Aorta (tissue), 5 donors: ENCODE measurements at regions not wholly inside any gene's neighbourhood (a gene's known extent, or its start where the extent isn't known, plus 50 kb on each side); places are given as distances from the start of the nearest gene placed in this dataset.

Experiments used
- ATAC-seq: fragments of 200-7000 bp; cut with Tn5 transposase; one replicate; pipeline ENCODE4 v1.9.1; 2022; ENCODE audit warnings: moderate library complexity; ENCODE audit not compliant: low FRiP score
- DNase-seq, 2 donors: peaks; one replicate each; pipeline ENCODE4 v3.0.0-alpha.2; 2020
- H3K27ac ChIP-seq, 2 donors: one replicate each; pipeline ENCODE4 v1.5.1; 2013; ENCODE audit warnings: low read length in 2 of 2, mild to moderate bottlenecking in 2 of 2, moderate library complexity in 2 of 2, control low read depth in 1 of 2, inconsistent platforms in 1 of 2, low read depth in 1 of 2
- H3K27me3 ChIP-seq, 2 donors: one replicate each; pipeline ENCODE4 v1.6.1; 2013; ENCODE audit warnings: control low read depth in 1 of 2, low read length in 1 of 2, mild to moderate bottlenecking in 1 of 2, moderate library complexity in 1 of 2; ENCODE audit not compliant: insufficient read depth in 2 of 2, control insufficient read depth in 1 of 2
- H3K36me3 ChIP-seq, 2 donors: one replicate each; pipeline ENCODE4 v1.6.1; 2013; ENCODE audit warnings: control low read depth in 1 of 2, low read length in 1 of 2, mild to moderate bottlenecking in 1 of 2; ENCODE audit not compliant: insufficient read depth in 2 of 2, control insufficient read depth in 1 of 2
- H3K4me1 ChIP-seq, 2 donors: one replicate each; pipeline ENCODE4 v1.6.1; 2013; ENCODE audit warnings: low read length in 2 of 2, control low read depth in 1 of 2, mild to moderate bottlenecking in 1 of 2, moderate library complexity in 1 of 2; ENCODE audit not compliant: insufficient read depth in 2 of 2, control insufficient read depth in 1 of 2
- H3K4me3 ChIP-seq, 2 donors: one replicate each; pipeline ENCODE4 v1.5.1; 2013; ENCODE audit warnings: low read length in 2 of 2, control low read depth in 1 of 2, mild to moderate bottlenecking in 1 of 2
- H3K9me3 ChIP-seq: one replicate; pipeline ENCODE4 v1.6.1; 2013; ENCODE audit warnings: mild to moderate bottlenecking, low read length; ENCODE audit not compliant: control insufficient read depth
- WGBS, 2 donors: extraction: QIAGEN DNeasy Blood & Tissue Kit; methylation state at CpG; one replicate each; pipeline ENCODE4 v1.1.7; 2013; 5-methylcytosine and 5-hydroxymethylcytosine counted together
- intact Hi-C, 2 donors: fragments of 100-400 bp; cut with DNase I; formaldehyde crosslinking; loops; one replicate each; pipeline versions ENCODE4 v1.14.2 to v1.15.0; 2022
- donor health status: healthy with polysubstance abuse.
- donor health status: Bipolar disorder and iron deficiency.
- donor health status: DM: no; HTN: no; CAD: no.
- donor health status: DM: no; HTN: no; CAD: no.
- donor health status: DM: yes; HTN: yes; CAD: no.

DNA sequence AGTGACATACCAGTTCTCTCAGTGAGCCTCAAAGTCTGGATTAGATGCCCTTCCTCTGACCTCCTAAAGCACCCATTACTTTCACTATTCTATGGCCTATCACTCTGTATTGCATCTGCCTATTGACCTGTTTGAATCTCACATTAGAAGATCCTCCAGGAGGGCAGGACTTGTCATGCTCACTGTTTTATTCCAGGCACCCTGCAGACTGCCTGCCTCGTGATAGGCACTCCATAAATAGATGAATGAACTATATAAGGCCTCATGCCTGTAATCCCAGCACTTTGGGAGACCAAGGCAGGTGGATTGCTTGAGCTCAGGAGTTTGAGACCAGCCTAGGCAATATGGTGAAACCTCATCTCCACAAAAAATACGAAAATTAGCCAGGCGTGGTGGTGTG, 160.1 kb upstream of the CADM1 start:
- no peak overlapping the region for H3K27ac ChIP-seq
- WGBS, 2 donors: 96% methylated on average over 3 of the region's 3 CpGs
- H3K9me3 ChIP-seq: no peaks in the 10 kb centered on the region
- H3K27me3 ChIP-seq: no peaks in the 10 kb centered on the region
- ATAC-seq: no peak
- DNase-seq: no peak
- intact Hi-C loops: no loop called here
- H3K36me3 ChIP-seq: no peaks in the 10 kb centered on the region
- H3K4me3 ChIP-seq: no peak overlapping the region
- no peaks in the 10 kb centered on the region for H3K4me1 ChIP-seq

DNA sequence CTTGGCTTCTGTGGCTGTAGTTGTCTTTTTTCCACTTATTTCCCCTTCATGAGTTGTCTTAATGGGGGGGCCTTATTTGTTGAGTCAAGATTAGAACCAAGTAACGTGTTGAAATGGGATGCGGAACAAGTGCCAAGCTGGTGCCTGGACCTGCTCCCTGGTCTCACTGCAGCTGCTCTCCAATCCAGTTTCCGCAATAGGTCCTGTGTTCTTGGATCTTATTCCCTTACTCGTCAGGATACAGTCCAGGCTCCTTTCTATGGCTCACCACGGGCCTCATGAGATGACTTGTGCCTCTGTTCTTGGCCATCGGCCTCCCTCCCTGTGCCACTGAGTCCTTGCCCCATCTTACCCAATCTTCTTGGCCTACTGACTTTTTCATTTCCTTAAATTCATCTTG, 159.6 kb upstream of the CADM1 start:
- Histone ChIP-seq H3K4me3 (no peak overlapping the region), H3K9me3 (no peaks in the 10 kb centered on the region), H3K27me3 (no peaks in the 10 kb centered on the region), H3K27ac (no peak overlapping the region), H3K36me3 (no peaks in the 10 kb centered on the region), H3K4me1 (no peaks in the 10 kb centered on the region)
- WGBS, 2 donors: 73 to 76% methylated on average over 6 of the region's 6 CpGs
- intact Hi-C loops: no loop called here
- no peak for ATAC-seq
- DNase-seq: no peak

GRCh38 chr11:115660030-115660805, 156.0 kb upstream of the CADM1 start:
- no peaks in the 10 kb centered on the region for H3K27me3 ChIP-seq
- intact Hi-C loops: no loop called here
- no peaks in the 10 kb centered on the region for H3K9me3 ChIP-seq
- no peaks in the 10 kb centered on the region for H3K36me3 ChIP-seq
- H3K4me3 ChIP-seq: peak overlapping the region in 1 of 2 donors; percentile 25
- DNase-seq (no peak), ATAC-seq (no peak)
- WGBS, 2 donors: 23 to 36% methylated on average over 30 of the region's 30 CpGs
- H3K27ac ChIP-seq: no peak overlapping the region
- no peaks in the 10 kb centered on the region for H3K4me1 ChIP-seq

DNA sequence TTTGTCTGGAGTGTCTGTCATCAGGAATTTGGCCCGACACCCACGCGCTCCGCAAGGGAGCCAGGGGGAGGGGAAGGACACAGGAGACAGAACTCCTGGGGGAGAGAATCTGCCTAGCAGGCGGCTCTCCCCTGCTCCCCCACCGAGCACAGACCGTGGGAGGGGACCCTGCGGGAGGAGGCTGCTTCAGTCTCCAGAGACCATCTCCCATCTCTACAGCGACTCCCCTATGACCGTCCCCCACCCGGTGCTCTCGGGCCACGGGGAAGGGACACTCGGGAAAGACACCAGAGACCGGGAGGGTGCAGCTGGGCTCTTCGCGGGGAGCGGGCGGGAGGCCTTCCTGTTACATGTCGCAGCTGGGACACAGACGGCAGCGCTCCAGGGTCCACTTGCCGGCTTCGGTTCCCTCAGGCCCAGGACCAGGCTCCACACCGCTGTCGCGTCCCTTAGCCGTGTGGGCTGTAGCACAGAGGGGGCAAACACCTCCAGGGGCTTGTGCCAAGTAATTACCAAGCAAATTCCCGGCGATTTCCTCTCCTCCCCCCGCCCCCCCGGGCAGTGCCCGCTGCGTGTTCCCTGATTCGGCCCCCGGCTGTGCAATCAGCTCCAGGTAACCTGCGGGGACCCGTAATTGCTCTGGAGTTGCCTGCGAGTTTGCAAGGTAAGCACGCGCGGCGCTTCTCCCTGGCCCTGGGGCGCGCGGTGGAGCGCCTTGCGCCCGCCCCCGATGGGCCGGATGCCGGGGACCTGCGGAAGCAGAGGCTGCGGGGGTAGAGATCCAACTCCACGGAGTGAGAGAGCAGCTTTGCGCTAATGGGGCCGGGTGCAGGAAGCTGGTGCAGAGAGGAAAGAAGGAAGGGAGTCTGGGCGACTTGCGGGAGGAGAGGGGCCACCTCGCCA, 155.1 kb upstream of the CADM1 start:
- ATAC-seq (peak; percentile 48), DNase-seq (peak in 1 of 2 donors; percentile 59)
- Histone ChIP-seq H3K27ac (no peak overlapping the region), H3K9me3 (no peaks in the 10 kb centered on the region), H3K36me3 (no peaks in the 10 kb centered on the region), H3K4me1 (no peaks in the 10 kb centered on the region), H3K27me3 (no peaks in the 10 kb centered on the region), H3K4me3 (peak overlapping the region; percentile 22 to 25)
- WGBS, 2 donors: 2 to 4% methylated on average over 60 of the region's 60 CpGs
- intact Hi-C loops: no loop called here

GRCh38 chr11:115657586-115657985, 153.4 kb upstream of the CADM1 start:
- no peaks in the 10 kb centered on the region for H3K27me3 ChIP-seq
- 99 to 100% methylated on average over 4 of the region's 4 CpGs for WGBS, 2 donors
- H3K9me3 ChIP-seq: no peaks in the 10 kb centered on the region
- H3K36me3 ChIP-seq: no peaks in the 10 kb centered on the region
- intact Hi-C loops: no loop called here
- H3K27ac ChIP-seq: no peak overlapping the region
- no peaks in the 10 kb centered on the region for H3K4me1 ChIP-seq
- H3K4me3 ChIP-seq: no peak overlapping the region
- ATAC-seq: no peak
- no peak for DNase-seq

- no peaks in the 10 kb centered on the region for H3K9me3 ChIP-seq
- intact Hi-C loops: no loop called here
- H3K4me1 ChIP-seq: no peaks in the 10 kb centered on the region
- ATAC-seq (no peak), DNase-seq (no peak)
- H3K27ac ChIP-seq: no peak overlapping the region
- WGBS, 2 donors: 80 to 82% methylated on average over 6 of the region's 6 CpGs
- no peaks in the 10 kb centered on the region for H3K36me3 ChIP-seq
- H3K4me3 ChIP-seq: no peak overlapping the region
- no peaks in the 10 kb centered on the region for H3K27me3 ChIP-seq
These were observed 152.5 kb upstream of the CADM1 start for GRCh38 chr11:115656669-115657068.

- DNase-seq: no peak
- intact Hi-C loops: no loop called here
- no peak for ATAC-seq
- no peak overlapping the region for H3K27ac ChIP-seq
- H3K9me3 ChIP-seq: no peaks in the 10 kb centered on the region
- no peaks in the 10 kb centered on the region for H3K4me1 ChIP-seq
- H3K27me3 ChIP-seq: no peaks in the 10 kb centered on the region
- no peak overlapping the region for H3K4me3 ChIP-seq
- no peaks in the 10 kb centered on the region for H3K36me3 ChIP-seq
These were observed 151.8 kb upstream of the CADM1 start for GRCh38 chr11:115656041-115656440.

DNA sequence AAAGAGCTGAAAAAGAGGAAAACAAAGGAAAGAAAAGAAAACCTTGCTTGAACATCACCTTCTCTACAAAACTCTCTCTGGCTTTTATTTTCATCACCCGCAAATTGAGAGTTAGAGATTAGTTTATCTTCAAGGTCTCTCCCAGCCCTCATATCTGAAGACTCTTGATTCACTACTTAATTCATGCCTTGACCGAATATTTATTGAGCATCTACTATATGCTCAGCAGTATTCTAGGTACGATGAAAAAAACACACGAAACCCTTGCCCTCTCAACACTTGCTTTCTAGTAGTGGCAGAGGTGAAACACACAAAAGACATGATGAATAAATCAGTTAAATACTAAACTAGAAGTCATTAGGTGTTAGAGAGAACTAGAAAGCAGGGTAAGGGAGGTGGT, 150.6 kb upstream of the CADM1 start:
- ATAC-seq: no peak
- no peak overlapping the region for H3K4me3 ChIP-seq
- intact Hi-C loops: no loop called here

GRCh38 chr11:115653926-115654325, 149.7 kb upstream of the CADM1 start:
- Histone ChIP-seq H3K27ac (no peak overlapping the region), H3K9me3 (no peaks in the 10 kb centered on the region), H3K4me3 (no peak overlapping the region), H3K27me3 (no peaks in the 10 kb centered on the region), H3K36me3 (no peaks in the 10 kb centered on the region), H3K4me1 (no peaks in the 10 kb centered on the region)
- intact Hi-C loops: no loop called here
- ATAC-seq (no peak), DNase-seq (no peak)
- 79 to 86% methylated on average over 13 of the region's 13 CpGs for WGBS, 2 donors

More for the DNA sequence above, 150.6 kb upstream of the CADM1 start:
- Histone ChIP-seq H3K4me1 (no peaks in the 10 kb centered on the region), H3K27me3 (no peaks in the 10 kb centered on the region), H3K27ac (no peak overlapping the region), H3K9me3 (no peaks in the 10 kb centered on the region), H3K36me3 (no peaks in the 10 kb centered on the region)
- 91 to 94% methylated on average over 4 of the region's 4 CpGs for WGBS, 2 donors
- DNase-seq: no peak
